ENCODE measurements at regions not wholly inside any gene's neighbourhood (a gene's known extent, or its start where the extent isn't known, plus 50 kb on each side); places are given as distances from the start of the nearest gene placed in this dataset.

DNA sequence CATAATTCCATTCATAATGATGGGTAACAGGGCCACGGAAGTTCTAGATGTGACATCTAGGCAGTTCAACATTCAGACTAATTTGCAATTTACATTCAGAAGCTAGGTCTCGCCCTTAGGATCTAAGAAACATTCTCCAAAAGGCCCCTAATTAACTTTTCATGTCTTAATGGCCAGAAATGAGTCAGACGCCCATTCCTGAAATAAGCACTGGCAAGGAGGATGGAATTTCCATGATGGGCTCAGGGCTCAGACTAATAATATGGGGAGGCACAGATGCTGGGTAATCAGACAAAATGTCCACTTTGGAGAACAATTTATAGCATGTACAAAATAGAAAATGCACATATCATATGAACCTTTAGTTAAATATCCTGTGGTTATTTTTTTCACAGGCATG, 102.8 kb upstream of the RPS6KA3 start:
- TF ChIP-seq, protein P1, sequence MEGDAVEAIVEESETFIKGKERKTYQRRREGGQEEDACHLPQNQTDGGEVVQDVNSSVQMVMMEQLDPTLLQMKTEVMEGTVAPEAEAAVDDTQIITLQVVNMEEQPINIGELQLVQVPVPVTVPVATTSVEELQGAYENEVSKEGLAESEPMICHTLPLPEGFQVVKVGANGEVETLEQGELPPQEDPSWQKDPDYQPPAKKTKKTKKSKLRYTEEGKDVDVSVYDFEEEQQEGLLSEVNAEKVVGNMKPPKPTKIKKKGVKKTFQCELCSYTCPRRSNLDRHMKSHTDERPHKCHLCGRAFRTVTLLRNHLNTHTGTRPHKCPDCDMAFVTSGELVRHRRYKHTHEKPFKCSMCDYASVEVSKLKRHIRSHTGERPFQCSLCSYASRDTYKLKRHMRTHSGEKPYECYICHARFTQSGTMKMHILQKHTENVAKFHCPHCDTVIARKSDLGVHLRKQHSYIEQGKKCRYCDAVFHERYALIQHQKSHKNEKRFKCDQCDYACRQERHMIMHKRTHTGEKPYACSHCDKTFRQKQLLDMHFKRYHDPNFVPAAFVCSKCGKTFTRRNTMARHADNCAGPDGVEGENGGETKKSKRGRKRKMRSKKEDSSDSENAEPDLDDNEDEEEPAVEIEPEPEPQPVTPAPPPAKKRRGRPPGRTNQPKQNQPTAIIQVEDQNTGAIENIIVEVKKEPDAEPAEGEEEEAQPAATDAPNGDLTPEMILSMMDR (IDR thresholded peaks at IDR 0.05; ENCODE audit: insufficient read depth, low read length, missing control alignments) = no peak
- CTCF ChIA-PET = no interaction called here
- no peak for DNase-seq (ENCODE audit: low read depth, low spot score)
- H3K4me3 ChIP-seq (ENCODE audit: low read depth, low read length) = no peak overlapping the region
- POLR2A ChIA-PET = no interaction called here

DNA sequence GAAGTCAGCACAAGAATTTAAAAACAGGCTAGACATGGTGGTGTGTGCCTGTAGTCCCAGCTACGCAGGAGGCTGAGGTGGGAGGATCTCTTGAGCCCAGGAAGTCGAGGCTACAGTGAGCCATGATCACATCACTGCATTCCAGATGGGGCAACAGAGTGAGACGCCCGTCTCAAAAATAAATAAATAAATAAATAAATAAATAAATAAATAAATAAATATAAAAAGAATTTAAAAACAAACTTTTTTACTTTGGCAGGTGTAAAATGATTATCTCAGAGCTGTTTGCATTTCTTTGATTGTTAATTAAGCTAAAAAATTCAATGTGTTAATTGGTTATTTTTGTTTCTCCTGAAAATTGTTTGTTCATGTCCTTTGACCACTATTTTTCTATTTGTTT, 97.5 kb upstream of the RPS6KA3 start:
- H3K4me3 ChIP-seq (ENCODE audit: low read depth, low read length) = no peak overlapping the region
- CTCF ChIA-PET = no interaction called here
- POLR2A ChIA-PET = no interaction called here

DNA sequence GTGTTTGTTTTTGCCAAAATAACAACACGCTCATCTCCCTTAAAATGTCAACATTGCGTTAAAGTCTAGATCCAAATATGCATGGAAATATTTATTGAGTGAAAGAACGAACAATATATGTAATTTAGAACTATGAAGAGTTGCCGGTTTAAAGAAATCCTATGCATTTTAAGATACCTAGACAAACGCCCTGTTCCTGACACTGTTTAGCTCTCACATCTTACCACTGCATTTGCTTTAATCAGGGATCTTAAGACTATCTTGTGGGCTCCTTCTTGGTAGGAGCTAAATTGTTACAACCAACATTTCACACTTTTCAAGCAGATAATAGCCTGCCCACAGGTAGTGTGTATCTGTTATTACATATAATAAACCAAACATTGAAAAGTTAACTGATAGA, 96.6 kb upstream of the RPS6KA3 start:
- TF ChIP-seq, protein P1 (IDR thresholded peaks at IDR 0.05; ENCODE audit: insufficient read depth, low read length, missing control alignments) = no peak
- no peak for DNase-seq (ENCODE audit: low read depth, low spot score)
- H3K4me3 ChIP-seq (ENCODE audit: low read depth, low read length) = no peak overlapping the region
- ChIA-PET POLR2A (no interaction called here), CTCF (no interaction called here)

More for the DNA sequence above, 97.5 kb upstream of the RPS6KA3 start:
- DNase-seq (ENCODE audit: low read depth, low spot score) = no peak
- TF ChIP-seq, protein P1 (IDR thresholded peaks at IDR 0.05; ENCODE audit: insufficient read depth, low read length, missing control alignments) = no peak

DNA sequence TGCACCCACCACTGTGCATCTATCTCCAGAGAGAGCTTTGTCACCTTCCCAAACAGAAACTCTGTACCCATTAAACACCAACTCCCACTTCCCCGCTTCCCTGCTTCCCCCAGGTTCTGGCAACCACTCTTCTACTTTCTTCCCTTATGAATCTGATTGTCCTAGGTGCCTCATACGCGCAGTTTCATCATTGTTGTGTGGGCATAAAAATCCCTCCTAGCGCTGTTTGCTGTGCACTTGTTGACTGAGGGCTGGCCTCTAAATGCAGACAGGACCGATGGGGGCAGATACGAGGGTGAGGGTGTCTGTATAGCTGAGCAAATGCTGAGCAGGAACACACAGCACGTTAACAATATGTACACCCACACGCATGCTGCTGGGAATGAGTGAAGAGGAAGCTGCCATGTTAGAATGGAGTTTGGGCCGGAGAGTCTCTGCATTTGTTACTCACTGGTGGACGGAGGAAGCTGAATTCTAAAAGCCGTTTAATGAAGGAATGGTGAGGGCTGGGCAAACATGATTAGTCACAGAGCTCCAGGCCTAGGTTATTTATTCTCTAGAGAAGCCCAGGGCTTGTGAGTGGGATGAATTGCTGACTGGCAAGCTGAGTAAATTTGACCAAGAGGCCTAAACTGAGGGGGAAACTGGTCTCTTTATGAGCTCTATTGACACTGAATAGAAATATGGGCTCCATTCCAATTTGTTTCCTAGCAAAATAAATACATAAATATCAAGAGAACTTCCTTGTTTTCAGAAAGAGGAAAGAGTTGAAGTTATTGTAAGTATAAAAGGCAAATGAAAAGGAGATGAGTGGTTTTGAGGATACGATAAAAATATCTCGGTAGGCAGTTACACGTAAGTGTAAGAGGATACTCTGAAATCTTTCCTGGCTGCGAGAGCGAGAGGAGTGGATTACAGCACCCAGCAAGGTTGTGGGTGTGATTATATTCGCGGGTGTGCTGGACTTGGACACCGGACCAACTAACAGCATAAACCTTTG, 95.9 kb upstream of the RPS6KA3 start:
- ChIA-PET POLR2A (no interaction called here), CTCF (no interaction called here)
- H3K4me3 ChIP-seq (ENCODE audit: low read depth, low read length) = no peak overlapping the region
- TF ChIP-seq, protein P1 (IDR thresholded peaks at IDR 0.05; ENCODE audit: insufficient read depth, low read length, missing control alignments) = no peak
- no peak for DNase-seq (ENCODE audit: low read depth, low spot score)

DNA sequence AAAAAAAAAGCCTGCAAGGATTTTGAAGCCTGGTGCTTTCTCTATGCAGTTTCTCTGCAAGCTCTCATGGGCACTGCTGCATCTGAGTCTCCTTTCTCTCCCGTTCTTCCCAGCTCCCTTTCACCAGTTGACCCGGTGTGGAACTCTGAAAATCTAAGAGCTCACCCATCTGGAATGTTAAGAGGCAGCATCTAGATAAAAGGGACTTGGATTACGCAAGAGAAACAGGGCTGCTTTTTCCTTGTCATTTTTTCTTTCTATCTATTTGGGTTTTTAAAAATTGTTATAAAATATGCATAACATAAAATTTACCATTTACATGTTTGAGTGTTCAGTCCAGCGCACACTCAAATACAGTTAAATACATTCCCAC, 95.2 kb upstream of the RPS6KA3 start:
- ChIA-PET POLR2A (no interaction called here), CTCF (no interaction called here)
- no peak overlapping the region for H3K4me3 ChIP-seq (ENCODE audit: low read depth, low read length)
- TF ChIP-seq, protein P1 (IDR thresholded peaks at IDR 0.05; ENCODE audit: insufficient read depth, low read length, missing control alignments) = no peak
- DNase-seq (ENCODE audit: low read depth, low spot score) = peak; percentile 41

DNA sequence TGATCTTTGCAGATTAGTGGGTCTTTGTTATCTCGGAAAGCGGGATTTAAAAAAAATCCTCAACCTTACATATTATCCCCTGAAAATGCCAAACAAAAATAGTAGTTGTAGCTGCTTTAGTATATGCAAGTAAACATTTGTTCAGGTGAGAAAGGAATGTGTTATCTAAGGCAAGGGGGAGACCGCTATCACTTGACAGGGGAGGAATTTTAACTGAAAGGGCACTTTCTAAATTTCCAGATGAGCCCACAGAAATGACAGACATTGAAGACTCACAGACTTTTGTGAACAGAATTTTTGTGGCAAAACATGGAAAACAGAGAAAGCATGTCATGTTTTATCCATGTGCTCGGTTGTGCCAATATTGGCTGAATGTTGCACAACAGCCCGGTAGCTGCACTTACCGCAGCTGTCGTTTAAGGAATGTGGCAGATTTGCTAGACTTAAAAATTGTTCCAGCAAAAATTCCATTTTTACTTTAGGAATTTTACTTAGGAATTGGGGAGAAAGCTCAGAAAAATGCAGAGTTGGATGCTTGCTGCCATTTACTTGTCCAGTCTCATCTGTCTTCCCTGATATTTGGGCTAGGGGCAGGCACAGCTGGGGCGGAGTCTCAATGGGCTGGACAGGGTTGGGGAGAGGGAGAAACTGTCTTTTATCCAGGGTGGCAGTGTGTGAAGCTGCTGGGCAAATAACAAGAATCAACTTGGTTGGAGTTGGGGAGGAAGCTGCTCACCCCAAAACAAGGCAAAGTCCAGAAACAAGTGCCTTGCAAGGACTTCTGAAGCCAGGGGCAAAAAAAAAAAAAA, 94.6 kb upstream of the RPS6KA3 start:
- ChIA-PET CTCF (no interaction called here), POLR2A (no interaction called here)
- no peak overlapping the region for H3K4me3 ChIP-seq (ENCODE audit: low read depth, low read length)
- TF ChIP-seq, protein P1 (IDR thresholded peaks at IDR 0.05; ENCODE audit: insufficient read depth, low read length, missing control alignments) = no peak
- no peak for DNase-seq (ENCODE audit: low read depth, low spot score)
